HG03439 (cell line): ENCODE measurements at regions not wholly inside any gene's neighbourhood (a gene's known extent, or its start where the extent isn't known, plus 50 kb on each side); places are given as distances from the start of the nearest gene placed in this dataset.
"Not testable (repeated sequence)": the region's sequence is repeated elsewhere in the genome, so short reads cannot be mapped to it uniquely, and the experiment has no call there.

ENCODE experiments used
- ATAC-seq: cut with Tn5 transposase; IDR thresholded peaks from one replicate; pipeline ENCODE4 v1.9.1; 2021; ENCODE audit warnings: mild to moderate bottlenecking, moderate library complexity; ENCODE audit not compliant: unreplicated experiment

DNA sequence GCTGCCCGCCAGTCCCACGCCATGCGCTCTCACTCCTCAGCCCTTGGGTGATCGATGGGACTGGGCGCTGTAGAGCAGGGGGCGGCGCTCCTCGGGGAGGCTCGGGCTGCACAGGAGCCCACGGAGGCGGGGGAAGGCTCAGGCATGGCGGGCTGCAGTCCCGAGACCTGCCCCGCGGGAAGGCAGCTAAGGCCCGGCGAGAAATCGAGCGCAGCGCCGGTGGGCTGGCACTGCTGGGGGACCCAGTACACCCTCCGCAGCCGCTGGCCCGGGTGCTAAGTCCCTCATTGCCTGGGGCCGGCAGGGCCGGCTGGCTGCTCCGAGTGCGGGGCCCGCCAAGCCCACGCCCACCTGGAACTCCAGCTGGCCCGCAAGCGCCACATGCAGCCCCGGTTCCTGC, 102.2 kb upstream of the PDE10A start:
- ATAC-seq, result not testable (repeated sequence)

DNA sequence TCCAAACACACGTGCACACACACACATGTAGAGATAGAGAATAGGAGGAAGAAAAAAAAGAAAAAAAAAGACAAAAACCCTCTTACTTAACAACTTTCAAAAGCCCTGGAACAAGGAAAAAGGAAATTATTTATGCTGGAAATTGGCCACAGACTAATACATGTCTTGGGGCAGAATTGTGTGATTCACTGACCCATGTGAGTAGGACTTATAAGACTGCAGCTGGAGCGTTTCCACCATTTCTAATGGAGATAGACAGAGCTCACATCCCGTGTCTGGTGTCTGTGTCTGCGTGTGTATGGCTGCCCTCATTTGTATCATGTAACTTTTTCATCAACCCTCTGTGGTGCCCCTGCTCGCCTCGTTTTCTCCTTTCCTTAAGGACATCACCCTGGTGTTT, 99.8 kb upstream of the PDE10A start:
- ATAC-seq, result no peak

DNA sequence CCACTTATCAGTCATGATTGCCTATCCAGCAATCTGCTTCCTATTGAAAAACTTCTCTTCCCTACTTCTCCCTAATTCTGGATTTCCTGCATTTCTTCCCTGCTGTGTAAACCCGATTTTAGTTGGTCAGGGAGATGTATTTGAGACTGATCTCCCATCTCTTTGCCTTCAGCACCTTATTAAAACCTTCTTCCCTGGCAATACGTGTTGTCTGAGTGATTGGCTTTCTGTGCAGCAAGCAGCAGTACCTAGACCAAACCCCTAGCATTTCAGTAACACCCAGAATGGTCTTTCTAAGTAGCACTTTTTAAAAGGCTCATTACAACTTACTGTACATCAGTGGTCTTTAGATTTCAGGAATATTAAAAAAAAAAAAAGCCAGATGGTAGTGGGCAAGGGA, 99.1 kb upstream of the PDE10A start:
- ATAC-seq, result no peak

DNA sequence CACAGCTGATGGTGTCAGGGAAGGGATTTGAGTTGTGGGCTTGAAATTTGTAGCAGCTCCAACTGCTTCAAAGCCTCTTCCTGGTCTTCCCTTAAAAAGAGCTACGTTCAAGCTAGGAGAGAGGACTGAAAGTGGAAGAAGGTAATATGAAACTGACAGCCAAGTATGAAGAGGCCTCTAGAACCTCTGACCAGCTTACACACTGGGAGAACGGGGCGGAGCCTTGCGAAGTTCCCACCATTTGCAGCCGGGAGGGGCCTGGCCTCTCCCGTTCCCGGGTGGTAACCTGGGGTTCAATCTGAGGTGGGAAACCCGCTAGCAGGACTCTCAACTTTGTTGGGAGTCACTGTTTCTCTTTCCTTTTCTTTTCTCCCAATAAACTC, 97.8 kb upstream of the PDE10A start:
- ATAC-seq, result no peak

DNA sequence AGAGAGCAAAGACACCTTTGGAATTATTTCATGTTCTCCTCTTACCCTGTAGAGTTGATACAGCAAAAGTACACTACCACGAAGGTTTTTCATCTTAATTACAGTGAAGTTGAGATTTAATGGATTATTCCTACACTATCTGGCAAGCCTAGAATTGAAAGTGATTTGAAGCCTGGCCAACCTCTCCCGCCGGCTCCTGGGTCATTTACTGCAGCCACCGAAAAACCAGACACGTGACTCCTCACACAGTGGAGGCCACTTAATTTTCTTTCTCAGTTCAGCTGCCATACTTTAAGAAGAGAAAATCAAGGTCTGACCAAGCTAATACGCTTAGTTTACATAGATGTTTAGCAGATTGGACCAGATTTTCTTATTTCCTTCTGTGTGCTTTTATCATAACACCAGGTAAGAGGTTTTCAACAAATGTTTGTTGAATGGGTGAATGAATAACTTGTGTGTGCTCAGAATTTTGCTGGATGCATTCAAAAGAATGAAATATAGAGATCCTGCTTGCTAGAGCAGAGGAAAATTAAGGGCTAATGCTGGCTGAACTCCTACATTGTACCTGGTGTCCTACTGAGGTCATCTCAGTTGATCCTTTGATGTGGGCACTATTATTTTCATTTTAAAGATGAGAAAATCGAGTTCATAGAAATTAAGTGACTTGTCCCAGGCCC, 97.2 kb upstream of the PDE10A start:
- ATAC-seq, result no peak

DNA sequence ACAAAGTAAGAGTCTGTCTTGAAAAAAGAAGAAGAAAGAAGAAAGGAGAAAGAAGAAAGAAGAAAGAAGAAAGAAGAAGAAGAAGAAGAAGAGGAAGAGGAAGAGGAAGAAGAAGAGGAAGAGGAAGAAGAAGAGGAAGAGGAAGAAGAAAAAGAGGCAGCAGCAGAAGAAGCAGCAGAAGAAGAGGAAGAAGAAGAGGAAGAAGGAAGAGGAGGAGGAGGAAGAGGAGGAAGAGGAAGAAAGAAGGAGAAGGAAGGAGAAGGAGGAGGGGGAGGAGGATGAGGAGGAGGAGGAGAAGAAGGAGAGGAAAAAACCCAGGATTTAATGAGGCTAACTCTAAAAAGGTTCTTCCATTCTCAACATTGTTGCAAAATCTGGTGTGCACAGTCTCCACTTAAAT, 95.4 kb upstream of the PDE10A start:
- ATAC-seq, result no peak

DNA sequence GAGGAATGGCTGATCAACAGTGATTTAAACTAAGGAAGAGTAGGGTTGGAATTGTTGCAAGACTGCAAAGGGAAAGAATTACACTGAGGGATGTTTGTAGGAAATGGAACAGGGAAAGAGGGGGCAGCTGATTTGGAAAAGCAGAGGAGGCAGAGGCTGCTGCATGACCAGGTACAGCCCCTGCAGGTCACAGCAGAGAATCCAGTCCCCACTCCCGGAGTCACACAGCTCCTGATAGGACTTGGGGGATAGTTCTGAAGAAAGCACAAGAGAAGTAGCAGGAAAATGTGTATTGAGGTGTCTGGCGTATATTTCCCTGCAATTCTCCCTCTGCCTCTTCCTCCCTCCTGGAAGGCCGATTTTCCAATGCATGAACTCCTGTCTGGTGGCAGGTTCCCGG, 92.5 kb upstream of the PDE10A start:
- ATAC-seq, result no peak

DNA sequence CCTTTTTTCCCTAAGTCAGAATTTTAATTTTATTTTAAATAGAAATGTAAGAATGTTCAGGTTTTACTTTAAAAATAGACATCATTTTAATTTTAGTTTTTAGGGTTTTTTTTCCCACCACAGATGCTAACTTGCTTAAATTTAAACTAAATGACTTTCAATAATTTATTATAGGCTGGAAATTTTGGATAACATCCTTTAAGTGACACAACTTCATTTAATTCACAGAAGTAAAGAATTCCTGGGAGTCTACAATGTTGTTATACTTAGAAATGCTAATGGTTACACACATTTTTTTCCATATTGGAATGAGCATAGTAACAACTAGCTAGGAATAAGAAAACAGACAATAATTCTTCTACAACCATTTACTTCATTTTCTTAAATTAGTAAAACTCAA, 90.5 kb upstream of the PDE10A start:
- no peak for ATAC-seq

DNA sequence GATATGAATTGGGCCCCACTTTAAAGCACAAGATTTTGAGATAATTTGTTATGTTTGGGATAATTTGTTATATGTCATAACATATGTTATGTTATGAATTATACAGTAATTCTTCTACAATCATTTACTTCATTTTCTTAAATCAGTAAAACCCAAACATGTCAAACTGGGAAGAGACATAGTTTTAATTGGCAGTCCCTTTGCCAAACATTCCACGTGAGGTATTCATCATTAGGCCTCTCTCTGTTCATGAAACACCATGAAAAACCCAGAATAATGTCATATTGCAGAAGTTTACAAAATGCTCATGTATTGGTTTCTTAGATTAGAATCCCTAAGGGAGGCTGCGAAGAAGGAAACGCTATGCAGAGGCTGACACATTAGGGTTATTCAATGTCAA, 89.4 kb upstream of the PDE10A start:
- no peak for ATAC-seq

DNA sequence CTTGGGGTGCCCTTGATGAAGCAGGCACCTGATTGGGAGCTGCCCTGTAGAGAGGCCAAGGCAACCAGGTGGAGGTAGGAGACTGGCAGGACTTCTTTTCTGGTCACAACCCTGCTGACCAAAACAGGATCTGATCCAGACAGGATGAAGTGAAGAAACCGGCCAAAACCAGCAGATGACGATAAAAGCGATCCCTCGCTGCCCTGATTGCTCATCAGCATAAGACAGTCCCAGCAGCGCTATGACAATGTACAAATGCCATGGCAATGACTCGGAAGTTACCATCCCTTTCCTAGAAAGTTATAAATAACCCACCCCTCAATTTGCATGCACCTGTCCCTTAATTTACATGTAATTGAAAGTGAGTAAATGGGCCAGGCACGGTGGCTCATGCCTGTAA, 88.4 kb upstream of the PDE10A start:
- ATAC-seq, result no peak

DNA sequence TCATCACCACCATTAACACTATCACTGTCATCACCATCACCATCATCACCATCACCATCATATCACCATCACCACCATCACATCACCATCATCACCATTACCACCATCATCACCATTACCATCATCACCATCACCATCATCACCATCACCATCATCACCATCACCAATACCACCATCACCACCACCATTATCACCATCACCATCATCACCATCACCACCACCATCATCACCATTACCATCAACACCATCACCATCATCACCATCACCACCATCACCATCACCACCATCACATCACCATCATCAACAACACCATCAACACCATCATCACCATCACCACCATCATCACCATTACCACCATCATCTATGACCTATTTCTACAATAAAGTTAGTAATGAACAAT, 86.1 kb upstream of the PDE10A start:
- no peak for ATAC-seq

DNA sequence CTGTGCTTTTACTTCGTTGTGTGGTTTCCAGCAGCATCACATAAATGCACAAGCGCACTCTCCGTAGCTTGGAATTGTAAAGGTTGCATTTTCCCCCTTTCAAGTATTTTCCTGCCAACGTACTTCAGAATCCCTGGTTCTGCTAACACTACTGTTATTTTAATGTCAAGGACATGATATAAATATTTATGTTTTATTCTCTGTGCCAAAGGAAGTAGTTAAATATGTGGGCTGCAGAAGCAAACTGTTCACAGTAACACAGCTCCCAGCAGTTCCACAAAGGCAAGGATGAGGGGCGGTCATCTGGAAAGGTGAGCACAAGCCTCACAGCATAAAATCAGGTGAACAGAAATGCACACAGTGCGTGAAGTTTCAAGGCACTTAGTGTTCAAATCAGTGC, 85.3 kb upstream of the PDE10A start:
- no peak for ATAC-seq

DNA sequence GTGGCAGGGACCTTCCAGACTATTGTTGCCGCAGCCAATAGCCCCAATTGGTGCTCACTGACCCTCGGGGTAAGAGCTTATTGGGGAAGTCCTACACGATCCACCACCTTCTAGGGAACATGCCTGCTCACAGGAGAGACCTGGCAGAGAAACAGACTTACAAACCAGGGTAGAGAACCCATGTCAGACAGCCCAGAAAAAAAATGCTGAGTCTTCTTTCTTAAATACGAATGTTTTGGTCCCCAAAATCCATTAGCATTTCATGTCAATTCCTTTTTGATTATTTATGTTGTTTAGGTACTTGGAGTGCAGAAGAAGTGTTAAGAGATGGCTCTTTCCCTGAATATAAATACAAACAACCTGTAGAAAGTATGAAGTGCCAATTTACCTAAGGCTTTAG, 84.9 kb upstream of the PDE10A start:
- no peak for ATAC-seq

DNA sequence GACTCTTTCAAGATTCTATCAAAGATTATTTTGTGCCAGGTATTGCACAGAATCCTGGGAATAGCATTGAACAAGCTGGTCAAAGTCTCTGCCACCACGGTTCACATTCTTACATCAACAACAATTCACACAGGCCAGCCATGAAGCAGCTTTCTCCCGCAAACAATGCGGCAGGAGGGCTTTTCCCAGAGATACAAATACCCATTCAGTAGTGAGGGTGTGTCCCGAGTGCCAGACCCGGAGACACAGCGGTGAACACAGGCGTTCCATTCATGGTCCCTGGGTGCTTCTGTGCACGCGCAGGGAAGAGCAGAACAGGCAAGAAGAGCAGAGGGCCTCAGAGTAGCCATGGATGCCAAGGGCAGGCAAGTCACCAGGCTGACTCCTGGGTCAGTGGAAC, 83.3 kb upstream of the PDE10A start:
- ATAC-seq, result no peak

DNA sequence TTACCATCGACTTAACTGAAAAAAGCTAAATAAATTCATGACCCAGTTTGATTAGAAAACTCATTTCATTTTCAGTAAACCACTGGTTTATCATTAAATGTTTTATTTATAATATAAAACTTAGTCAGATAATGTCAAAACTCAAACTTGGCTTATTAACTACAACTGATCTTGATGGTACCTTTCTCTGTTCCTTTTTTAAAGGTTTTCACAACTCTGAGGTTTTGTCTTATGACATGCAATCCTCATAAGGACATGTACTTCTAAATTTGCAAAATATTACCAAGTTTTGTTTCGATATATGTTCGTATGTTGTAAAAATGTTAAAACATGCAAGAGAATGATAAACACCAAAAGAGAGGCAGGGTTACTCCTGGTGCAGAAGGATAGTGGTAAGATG, 82.5 kb upstream of the PDE10A start:
- no peak for ATAC-seq

DNA sequence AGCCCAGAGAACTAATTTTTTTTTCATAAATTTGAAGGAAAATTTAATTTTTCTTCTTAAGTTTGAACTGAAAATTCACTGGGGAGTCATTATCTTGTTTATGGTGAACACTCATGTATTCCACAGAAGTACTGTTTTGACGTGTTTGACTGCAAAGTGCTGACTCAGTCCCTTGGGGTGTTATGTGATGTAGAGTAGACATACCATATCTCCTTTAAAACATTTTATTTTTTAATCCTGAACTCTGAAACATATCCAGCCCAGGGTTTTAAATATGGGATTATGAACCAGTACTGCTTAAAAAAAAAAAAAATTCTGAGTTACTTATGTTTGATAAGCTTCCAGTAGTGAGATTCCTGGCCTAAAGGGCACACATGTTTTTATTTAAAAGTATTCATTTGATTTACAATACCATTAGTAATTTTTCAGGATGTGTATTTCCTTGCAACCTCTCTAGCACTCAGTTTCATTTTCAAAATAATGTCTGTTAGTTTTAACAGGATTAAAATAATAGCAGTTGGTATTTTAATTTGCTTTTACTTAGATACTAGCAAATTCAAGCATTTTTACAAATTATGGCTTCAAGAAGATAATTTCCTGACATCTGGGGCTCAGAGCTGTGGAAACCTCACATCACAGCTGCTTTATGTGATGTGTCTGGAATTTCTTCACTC, 81.7 kb upstream of the PDE10A start:
- ATAC-seq, result no peak

DNA sequence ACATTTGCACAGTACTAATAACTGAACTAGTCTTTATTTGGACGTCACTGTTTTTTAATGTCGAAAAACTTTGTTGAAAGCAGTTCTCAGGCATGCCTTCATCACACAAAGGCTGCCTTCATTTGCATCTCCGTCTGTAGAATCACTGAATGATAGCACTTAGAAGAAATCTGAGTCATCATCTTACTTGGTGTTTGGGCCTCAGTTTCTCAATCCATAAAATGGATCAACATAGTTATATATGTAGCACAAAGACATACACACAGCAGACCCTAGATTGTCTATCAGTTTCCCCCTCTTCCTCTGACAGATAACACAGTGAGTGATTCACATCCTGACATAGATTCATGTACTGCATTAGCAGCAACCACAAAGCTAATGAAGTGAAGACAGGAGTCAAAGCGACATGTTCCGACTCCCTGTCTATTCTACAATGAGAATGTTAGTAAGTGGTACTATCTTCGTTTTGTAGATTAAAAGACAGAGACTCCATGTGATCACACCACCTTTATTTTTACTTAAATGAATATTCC, 80.4 kb upstream of the PDE10A start:
- ATAC-seq, result no peak

DNA sequence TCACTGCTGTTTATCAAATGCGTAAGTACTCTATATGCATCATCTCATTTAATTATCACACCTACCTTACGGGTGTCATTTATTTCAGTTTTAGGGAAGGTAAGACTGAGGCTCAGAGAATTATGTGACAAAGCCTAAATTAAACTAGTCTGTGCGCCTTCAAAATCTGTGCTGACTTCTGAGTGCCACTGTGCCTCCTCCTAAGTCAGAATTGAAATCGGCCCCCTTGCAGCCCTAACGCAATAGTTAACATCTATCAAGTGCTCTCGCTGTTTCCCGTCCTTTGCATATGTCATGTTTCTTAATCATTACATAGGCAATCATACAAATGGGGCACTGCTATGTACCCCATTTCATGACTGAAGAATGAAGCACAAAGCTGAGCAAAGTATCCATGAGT, 79.0 kb upstream of the PDE10A start:
- no peak for ATAC-seq

DNA sequence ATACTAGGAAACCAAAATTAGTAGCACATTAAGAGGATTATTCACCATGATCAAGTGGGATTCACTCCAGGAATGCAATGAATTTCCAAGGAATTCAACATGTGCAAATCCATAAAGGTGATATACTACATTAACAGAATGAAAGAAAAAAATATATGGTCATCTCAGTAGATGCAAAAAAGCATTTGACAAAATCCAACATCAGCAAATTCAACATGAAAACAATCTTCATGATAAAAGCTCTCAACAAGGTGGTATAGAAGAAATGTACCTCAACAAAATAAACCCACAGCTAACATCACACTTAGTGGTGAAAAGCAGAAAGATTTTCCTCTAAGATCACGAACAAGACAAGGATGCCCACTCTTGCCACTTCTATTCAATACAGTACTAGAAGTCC, 74.4 kb upstream of the PDE10A start:
- ATAC-seq, result no peak

DNA sequence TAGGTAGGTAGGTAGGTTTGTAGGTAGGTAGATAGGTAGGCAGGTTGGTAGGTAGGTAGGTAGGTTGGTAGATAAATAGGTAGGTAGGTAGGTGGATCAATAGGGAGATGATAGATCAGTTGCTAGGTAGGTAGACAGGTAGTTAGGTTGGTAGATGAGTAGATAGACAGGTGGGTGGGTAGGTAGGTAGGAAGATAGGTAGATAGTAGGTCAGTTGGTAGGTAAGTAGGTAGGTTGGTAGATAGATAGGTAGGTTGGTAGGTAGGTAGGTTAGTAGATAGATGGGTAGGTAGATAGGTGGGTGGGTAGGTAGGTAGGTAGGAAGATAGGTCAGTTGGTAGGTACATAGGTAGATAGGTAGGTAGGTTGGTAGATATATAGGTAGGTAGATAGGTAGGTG, 72.0 kb upstream of the PDE10A start:
- no peak for ATAC-seq

DNA sequence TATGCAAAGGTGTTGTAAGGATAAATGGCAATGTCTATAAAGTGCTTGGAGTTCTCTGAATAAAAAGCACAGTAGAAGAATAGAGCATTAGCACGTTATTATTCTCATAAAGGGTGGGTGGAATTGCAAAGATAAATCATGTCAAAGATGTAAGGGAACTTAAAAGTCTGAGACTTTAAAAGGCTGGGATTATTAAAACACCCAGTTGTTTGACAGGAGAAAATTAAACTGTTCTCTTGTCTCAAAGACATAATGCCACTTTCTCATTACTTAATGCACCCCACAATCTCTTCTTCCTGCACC, 70.4 kb upstream of the PDE10A start:
- no peak for ATAC-seq

DNA sequence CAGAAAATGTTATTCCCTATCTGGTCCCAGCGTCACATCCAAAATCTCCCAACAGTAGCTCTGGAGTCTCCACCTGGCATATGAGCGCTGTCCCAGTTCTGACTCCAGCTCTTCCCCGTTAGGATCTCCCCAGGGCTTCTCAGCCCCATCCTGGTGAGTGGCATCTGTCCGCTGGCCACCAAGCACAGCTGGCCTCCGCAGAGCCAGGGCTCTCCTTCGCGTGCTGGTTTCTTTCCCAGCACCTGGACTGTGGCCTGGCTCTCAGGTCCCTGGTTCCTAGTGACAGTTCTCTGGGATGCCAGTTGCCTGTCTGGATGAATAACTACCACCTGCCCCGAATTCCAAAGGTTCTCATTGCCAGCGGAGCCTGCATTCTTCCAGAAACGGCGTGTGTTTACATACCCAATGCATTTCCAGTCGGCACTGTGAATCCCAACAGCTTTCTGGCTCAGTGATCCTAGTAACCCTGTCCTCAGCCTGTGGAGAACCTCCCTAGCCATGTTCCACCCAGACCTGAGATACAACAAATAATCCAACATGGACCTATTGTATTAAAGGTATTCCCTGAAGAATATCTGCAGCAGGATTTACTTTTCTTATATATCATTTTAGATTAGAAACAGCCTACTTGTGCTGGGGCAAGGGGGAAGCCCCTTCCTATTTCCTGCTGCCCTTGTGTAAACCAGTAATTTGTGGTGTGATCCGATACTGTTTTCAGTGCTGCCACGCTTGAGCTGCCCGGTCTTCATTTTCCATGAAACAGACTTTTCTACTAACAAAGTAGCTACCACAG, 69.9 kb upstream of the PDE10A start:
- ATAC-seq, result no peak
